ENCODE measurements at regions not wholly inside any gene's neighbourhood (a gene's known extent, or its start where the extent isn't known, plus 50 kb on each side); places are given as distances from the start of the nearest gene placed in this dataset.

GRCh38 chr9:108612513-108612912, 243.3 kb downstream of the ACTL7B start:
- no peak for TF ChIP-seq POLR2AphosphoS5 (IDR thresholded peaks at IDR 0.05; ENCODE audit: low read depth, low read length)
- TF ChIP-seq, protein P1, sequence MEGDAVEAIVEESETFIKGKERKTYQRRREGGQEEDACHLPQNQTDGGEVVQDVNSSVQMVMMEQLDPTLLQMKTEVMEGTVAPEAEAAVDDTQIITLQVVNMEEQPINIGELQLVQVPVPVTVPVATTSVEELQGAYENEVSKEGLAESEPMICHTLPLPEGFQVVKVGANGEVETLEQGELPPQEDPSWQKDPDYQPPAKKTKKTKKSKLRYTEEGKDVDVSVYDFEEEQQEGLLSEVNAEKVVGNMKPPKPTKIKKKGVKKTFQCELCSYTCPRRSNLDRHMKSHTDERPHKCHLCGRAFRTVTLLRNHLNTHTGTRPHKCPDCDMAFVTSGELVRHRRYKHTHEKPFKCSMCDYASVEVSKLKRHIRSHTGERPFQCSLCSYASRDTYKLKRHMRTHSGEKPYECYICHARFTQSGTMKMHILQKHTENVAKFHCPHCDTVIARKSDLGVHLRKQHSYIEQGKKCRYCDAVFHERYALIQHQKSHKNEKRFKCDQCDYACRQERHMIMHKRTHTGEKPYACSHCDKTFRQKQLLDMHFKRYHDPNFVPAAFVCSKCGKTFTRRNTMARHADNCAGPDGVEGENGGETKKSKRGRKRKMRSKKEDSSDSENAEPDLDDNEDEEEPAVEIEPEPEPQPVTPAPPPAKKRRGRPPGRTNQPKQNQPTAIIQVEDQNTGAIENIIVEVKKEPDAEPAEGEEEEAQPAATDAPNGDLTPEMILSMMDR (IDR thresholded peaks at IDR 0.05 in 2 of 3, conservative IDR thresholded peaks at IDR 0.05 in 1 of 3; ENCODE audit: borderline replicate concordance in 1 of 3, insufficient read depth in 1 of 3, low read depth in 2 of 3, low read length in 2 of 3) = no peak
- TF ChIP-seq TCF7L2 (IDR thresholded peaks at IDR 0.05; ENCODE audit: borderline replicate concordance, extremely low read depth, insufficient read depth, insufficient read length) = no peak
- TF ChIP-seq, protein P2, sequence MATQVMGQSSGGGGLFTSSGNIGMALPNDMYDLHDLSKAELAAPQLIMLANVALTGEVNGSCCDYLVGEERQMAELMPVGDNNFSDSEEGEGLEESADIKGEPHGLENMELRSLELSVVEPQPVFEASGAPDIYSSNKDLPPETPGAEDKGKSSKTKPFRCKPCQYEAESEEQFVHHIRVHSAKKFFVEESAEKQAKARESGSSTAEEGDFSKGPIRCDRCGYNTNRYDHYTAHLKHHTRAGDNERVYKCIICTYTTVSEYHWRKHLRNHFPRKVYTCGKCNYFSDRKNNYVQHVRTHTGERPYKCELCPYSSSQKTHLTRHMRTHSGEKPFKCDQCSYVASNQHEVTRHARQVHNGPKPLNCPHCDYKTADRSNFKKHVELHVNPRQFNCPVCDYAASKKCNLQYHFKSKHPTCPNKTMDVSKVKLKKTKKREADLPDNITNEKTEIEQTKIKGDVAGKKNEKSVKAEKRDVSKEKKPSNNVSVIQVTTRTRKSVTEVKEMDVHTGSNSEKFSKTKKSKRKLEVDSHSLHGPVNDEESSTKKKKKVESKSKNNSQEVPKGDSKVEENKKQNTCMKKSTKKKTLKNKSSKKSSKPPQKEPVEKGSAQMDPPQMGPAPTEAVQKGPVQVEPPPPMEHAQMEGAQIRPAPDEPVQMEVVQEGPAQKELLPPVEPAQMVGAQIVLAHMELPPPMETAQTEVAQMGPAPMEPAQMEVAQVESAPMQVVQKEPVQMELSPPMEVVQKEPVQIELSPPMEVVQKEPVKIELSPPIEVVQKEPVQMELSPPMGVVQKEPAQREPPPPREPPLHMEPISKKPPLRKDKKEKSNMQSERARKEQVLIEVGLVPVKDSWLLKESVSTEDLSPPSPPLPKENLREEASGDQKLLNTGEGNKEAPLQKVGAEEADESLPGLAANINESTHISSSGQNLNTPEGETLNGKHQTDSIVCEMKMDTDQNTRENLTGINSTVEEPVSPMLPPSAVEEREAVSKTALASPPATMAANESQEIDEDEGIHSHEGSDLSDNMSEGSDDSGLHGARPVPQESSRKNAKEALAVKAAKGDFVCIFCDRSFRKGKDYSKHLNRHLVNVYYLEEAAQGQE (IDR thresholded peaks at IDR 0.05; ENCODE audit: low read depth) = no peak
- no peak for TF ChIP-seq SP1 (IDR thresholded peaks at IDR 0.05; ENCODE audit: low read depth)
- no peak for TF ChIP-seq CEBPB (IDR thresholded peaks at IDR 0.05; ENCODE audit: low read depth)
- TF ChIP-seq POLR2A (IDR thresholded peaks at IDR 0.05; ENCODE audit: borderline replicate concordance, extremely low read depth, insufficient read depth, insufficient read length) = no peak
- TF ChIP-seq ZBTB33 (IDR thresholded peaks at IDR 0.05; ENCODE audit: extremely low read depth, insufficient replicate concordance, low read length) = no peak
- no peak for TF ChIP-seq EZH2phosphoT487 (IDR thresholded peaks at IDR 0.05; ENCODE audit: borderline replicate concordance)
- TF ChIP-seq FOSL1 (IDR thresholded peaks at IDR 0.05; ENCODE audit: low read depth) = no peak
- no peak for TF ChIP-seq EGR1 (IDR thresholded peaks at IDR 0.05; ENCODE audit: low read depth)
- no peak for TF ChIP-seq JUND (IDR thresholded peaks at IDR 0.05)
- TF ChIP-seq RAD21 (IDR thresholded peaks at IDR 0.05; ENCODE audit: low read depth) = no peak
- no peak for TF ChIP-seq SIN3A (IDR thresholded peaks at IDR 0.05; ENCODE audit: low read depth)

Measured in HCT116 (cell line).